D721Med (cell line): ENCODE measurements at regions not wholly inside any gene's neighbourhood (a gene's known extent, or its start where the extent isn't known, plus 50 kb on each side); places are given as distances from the start of the nearest gene placed in this dataset.

ENCODE experiments used
- DNase-seq: peaks from one replicate; pipeline ENCODE4 v3.0.0; 2011; ENCODE audit warnings: low spot score; ENCODE audit not compliant: insufficient read length
- FAIRE-seq: peaks from 2 replicates; lab custom pipeline; 2011; peaks lifted over from hg19 to GRCh38; lab: Jason Lieb, UNC
- CTCF ChIP-seq: IDR thresholded peaks from 2 replicates; pipeline ENCODE4 v1.5.1; 2012; ENCODE audit warnings: mild to moderate bottlenecking, control low read depth; ENCODE audit not compliant: insufficient read depth; ENCODE audit errors: missing control alignments

GRCh38 chr9:105171076-105171475 lies 73.4 kb upstream of the SLC44A1 start:
- FAIRE-seq (no peak), DNase-seq (no peak)
- no peak for TF ChIP-seq CTCF

DNA sequence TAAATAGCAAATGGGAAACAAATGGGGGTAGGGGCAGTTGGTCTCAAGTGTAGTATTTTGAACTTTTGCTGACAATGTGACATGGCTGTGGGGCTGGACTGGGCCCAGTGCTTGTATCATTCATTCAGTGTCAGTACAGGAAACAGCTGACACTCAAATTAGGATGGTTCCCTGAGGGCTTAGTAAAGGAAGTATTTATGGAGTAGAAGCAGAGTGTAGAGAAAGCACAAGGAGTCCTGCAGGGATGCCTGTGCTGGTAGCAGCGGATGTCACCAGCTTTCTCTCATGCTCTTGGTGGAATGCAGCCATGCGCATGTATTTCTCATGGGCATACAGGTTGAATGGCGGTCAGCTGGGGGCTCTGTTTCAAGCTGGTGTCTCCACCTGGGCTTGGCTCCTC lies 72.9 kb upstream of the SLC44A1 start:
- no peak for FAIRE-seq
- TF ChIP-seq CTCF, result no peak
- DNase-seq, result no peak

GRCh38 chr9:105172436-105172835 lies 72.0 kb upstream of the SLC44A1 start:
- DNase-seq (no peak), FAIRE-seq (no peak)
- no peak for TF ChIP-seq CTCF

DNA sequence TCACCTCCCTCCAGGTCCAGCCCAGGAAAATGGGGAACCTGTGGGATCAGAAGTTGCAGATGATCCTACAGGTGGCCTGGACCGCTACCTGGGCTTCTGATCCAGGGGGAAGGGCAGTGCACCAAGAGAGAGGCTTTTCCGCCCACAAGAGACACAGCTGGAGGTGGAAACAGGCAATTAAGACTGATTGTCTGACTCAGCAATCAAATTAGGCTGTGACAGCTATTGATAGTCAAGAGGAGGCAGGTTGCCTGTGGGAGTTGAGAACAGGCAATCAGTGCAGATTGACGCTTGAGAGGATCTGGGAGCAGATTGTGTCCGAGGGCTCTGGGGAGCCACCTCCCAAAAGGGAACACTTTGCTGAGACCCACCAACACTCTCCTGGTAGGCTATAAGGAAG lies 71.1 kb upstream of the SLC44A1 start:
- FAIRE-seq (no peak), DNase-seq (no peak)
- no peak for TF ChIP-seq CTCF

GRCh38 chr9:105173826-105174225 lies 70.6 kb upstream of the SLC44A1 start:
- DNase-seq (no peak), FAIRE-seq (no peak)
- no peak for TF ChIP-seq CTCF

- no peak for DNase-seq
- no peak for FAIRE-seq
- no peak for TF ChIP-seq CTCF
These were observed 68.3 kb upstream of the SLC44A1 start for GRCh38 chr9:105176194-105176593.

DNA sequence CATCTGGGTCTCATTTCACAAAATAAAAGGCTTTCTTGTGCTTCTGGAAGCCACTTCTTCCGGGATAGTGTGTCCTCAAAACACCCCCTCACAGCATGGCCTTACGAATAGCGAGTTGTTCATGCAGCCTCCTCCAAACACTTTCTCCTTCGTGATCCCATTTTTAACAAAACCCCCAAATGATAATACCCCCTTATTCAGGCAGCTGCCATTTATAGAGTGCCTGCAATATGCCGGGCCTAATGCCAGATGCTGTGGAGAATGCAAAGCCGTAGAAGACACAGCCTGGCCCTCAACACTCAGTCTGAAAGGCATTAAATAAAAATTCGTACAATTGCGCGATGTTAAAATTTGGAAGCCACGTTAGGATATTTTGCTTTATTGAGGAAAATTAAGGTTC lies 66.4 kb upstream of the SLC44A1 start:
- no peak for TF ChIP-seq CTCF
- DNase-seq (no peak), FAIRE-seq (no peak)
